ENCODE measurements at regions not wholly inside any gene's neighbourhood (a gene's known extent, or its start where the extent isn't known, plus 50 kb on each side); places are given as distances from the start of the nearest gene placed in this dataset.

DNA sequence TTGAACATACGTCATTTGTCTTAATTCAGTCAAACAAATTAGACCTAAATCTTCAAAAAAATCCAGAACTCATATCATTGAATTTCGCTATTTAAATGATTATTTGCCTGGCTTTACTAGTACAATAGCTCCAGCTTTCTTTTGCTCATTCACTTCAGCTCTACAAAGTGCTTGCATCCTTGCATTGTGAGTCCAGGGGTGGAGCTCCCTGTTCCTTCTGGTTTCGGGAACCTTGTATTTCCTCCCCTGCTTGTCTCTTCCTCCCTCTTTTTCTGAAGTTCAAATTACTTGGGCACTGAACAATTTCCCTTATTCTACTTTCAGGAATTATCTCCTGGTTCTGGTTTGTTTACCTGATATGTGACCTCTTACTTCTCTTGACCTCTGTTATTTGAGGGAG is 58.1 kb upstream of the KITLG start:
- TF ChIP-seq, protein P1, sequence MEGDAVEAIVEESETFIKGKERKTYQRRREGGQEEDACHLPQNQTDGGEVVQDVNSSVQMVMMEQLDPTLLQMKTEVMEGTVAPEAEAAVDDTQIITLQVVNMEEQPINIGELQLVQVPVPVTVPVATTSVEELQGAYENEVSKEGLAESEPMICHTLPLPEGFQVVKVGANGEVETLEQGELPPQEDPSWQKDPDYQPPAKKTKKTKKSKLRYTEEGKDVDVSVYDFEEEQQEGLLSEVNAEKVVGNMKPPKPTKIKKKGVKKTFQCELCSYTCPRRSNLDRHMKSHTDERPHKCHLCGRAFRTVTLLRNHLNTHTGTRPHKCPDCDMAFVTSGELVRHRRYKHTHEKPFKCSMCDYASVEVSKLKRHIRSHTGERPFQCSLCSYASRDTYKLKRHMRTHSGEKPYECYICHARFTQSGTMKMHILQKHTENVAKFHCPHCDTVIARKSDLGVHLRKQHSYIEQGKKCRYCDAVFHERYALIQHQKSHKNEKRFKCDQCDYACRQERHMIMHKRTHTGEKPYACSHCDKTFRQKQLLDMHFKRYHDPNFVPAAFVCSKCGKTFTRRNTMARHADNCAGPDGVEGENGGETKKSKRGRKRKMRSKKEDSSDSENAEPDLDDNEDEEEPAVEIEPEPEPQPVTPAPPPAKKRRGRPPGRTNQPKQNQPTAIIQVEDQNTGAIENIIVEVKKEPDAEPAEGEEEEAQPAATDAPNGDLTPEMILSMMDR (IDR thresholded peaks at IDR 0.05) = no peak
- no peaks in the 10 kb centered on the region for H3K4me1 ChIP-seq
- H3K9ac ChIP-seq (ENCODE audit: low read depth in 2 of 2, low read length in 2 of 2) = no peak overlapping the region
- DNase-seq = no peak
- no peak overlapping the region for H3K27ac ChIP-seq
- no peaks in the 10 kb centered on the region for H3K36me3 ChIP-seq
- intact Hi-C loops (cut with DNase I) = no loop called here
- H3K9me3 ChIP-seq = no peaks in the 10 kb centered on the region
- H3K4me3 ChIP-seq = no peak overlapping the region
- H3K27me3 ChIP-seq = no peaks in the 10 kb centered on the region

DNA sequence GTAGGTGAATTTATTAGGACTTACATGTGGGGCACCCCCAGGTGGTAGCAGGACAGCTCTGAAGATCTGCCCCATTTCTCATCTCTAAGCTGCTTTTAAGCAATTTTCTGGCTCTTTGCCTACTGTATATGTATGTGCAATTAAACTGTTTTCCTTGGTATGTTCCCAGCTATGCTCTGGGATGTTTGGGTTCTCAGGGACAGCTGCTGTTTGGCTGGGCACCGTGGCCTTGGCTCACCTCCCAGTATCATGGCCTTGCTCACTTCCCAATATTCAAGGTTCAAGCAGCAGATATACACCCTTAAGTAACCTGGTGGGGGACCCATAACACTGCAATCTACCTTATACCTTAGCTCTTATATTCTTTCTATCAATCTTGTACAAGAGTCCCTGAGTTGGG is 53.7 kb upstream of the KITLG start:
- H3K4me1 ChIP-seq = no peaks in the 10 kb centered on the region
- H3K36me3 ChIP-seq = no peaks in the 10 kb centered on the region
- no peaks in the 10 kb centered on the region for H3K27me3 ChIP-seq
- no peak overlapping the region for H3K27ac ChIP-seq
- TF ChIP-seq, protein P1 (IDR thresholded peaks at IDR 0.05) = no peak
- no peaks in the 10 kb centered on the region for H3K9me3 ChIP-seq
- H3K4me3 ChIP-seq = no peak overlapping the region
- DNase-seq = no peak
- H3K9ac ChIP-seq (ENCODE audit: low read depth in 2 of 2, low read length in 2 of 2) = no peak overlapping the region
- intact Hi-C loops (cut with DNase I) = no loop called here

DNA sequence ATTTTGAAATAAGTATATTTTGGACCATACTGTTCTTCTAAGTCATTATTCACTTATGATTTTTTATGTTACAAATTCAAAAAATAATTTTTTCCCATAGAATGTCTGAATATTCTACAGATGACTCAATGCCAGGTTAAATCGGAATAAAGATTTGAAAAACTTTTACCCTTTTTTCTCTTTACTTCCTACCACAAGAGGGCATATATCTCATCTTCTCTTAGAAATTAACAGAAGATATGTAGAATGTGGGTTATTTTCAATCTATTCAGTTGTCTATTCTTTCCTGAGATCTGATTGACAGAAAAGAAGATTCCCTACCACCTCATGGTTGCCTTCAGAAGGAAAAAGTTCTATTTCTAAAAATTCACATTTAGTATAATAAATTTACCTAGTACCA is 53.0 kb upstream of the KITLG start:
- Histone ChIP-seq H3K27me3 (no peaks in the 10 kb centered on the region), H3K9me3 (no peaks in the 10 kb centered on the region), H3K4me1 (no peaks in the 10 kb centered on the region), H3K27ac (no peak overlapping the region), H3K36me3 (no peaks in the 10 kb centered on the region), H3K9ac (ENCODE audit: low read depth in 2 of 2, low read length in 2 of 2) (no peak overlapping the region), H3K4me3 (no peak overlapping the region)
- intact Hi-C loops (cut with DNase I) = no loop called here
- DNase-seq = no peak
- TF ChIP-seq, protein P1 (IDR thresholded peaks at IDR 0.05) = peak; percentile 16

DNA sequence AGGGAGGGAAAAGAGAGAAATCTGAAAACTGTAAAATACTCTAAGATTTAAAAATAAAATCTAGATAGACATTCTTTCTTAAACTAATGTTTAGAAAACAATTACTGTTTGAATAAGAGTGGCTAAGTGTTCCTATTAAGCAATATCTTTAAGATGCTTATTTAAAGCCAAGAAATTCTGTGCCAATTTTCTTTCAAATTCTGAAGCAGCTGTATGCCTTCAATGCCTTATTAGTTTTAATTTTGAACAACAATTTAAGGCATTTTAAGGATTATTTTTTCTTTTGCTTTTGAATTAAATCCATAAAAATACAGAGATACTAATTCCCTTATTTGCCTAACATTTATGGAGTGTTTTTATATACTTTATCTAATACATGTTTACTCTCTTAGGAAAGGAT is 50.3 kb upstream of the KITLG start:
- DNase-seq = no peak
- intact Hi-C loops (cut with DNase I) = no loop called here
- H3K9me3 ChIP-seq = no peaks in the 10 kb centered on the region
- no peak overlapping the region for H3K27ac ChIP-seq
- no peaks in the 10 kb centered on the region for H3K36me3 ChIP-seq
- no peak overlapping the region for H3K4me3 ChIP-seq
- TF ChIP-seq, protein P1 (IDR thresholded peaks at IDR 0.05) = no peak
- no peaks in the 10 kb centered on the region for H3K27me3 ChIP-seq
- no peak overlapping the region for H3K9ac ChIP-seq (ENCODE audit: low read depth in 2 of 2, low read length in 2 of 2)
- no peaks in the 10 kb centered on the region for H3K4me1 ChIP-seq

Measured in colonic mucosa (tissue), 4 donors.